GM12878 (cell line): ENCODE measurements at regions not wholly inside any gene's neighbourhood (a gene's known extent, or its start where the extent isn't known, plus 50 kb on each side); places are given as distances from the start of the nearest gene placed in this dataset.

Source experiments
- ATAC-seq: fragments of 200-7000 bp; cut with Tn5 transposase; 3 replicates; pipeline ENCODE4 v1.9.1; 2020; ENCODE audit warnings: mild to moderate bottlenecking, moderate library complexity
- BruUV-seq: library from RNA; stranded (reverse); fragments of 400-500 nt; replicated peaks from 2 replicates; lab custom pipeline; 2021; lab: Mats Ljungman, UMichigan
- CTCF ChIA-PET: fragments of 300-600 bp; sonication (Branson Sonifier 250); formaldehyde crosslinking; extraction: SDS; loops from one replicate; lab custom pipeline; 2021; ENCODE audit warnings: inconsistent platforms; lab: Yijun Ruan, JAX
- POLR2A ChIA-PET: fragments of 350-600 bp; formaldehyde crosslinking; extraction: SDS; loops from one replicate; lab custom pipeline; 2021; ENCODE audit warnings: inconsistent platforms; lab: Charles Lee
- RAD21 ChIA-PET: fragments of 300-600 bp; sonication (Branson Sonifier 250); formaldehyde crosslinking; loops from one replicate; lab custom pipeline; 2023; ENCODE audit warnings: antibody characterized with exemption; ENCODE audit not compliant: unreplicated experiment; lab: Charles Lee
- SMC1A ChIA-PET: fragments of 300-600 bp; sonication (Branson Sonifier 250); formaldehyde crosslinking; loops from one replicate; lab custom pipeline; 2023; ENCODE audit not compliant: unreplicated experiment, uncharacterized antibody; lab: Charles Lee
- DNase-seq: peaks from one replicate; pipeline ENCODE4 v3.0.0-alpha.2; 2011; ENCODE audit warnings: low read depth, low spot score
- FAIRE-seq: peaks from 3 replicates; lab custom pipeline; 2011; peaks lifted over from hg19 to GRCh38; lab: Jason Lieb, UNC
- H2AFZ ChIP-seq: 2 replicates; pipeline ENCODE4 v1.6.0; 2011; ENCODE audit warnings: low read depth, low read length, control low read depth; ENCODE audit not compliant: control insufficient read depth
- H3K27ac ChIP-seq: 2 replicates; pipeline ENCODE4 v1.5.1; 2011; ENCODE audit warnings: control low read depth; ENCODE audit not compliant: control insufficient read depth, insufficient read depth
- H3K27me3 ChIP-seq, 2 experiments: replicated peaks in 1 of 2; 2 replicates each; pipeline versions ENCODE4 v1.6.0 to v1.6.1; 2011; ENCODE audit warnings: low read length in 1 of 2; ENCODE audit not compliant: control insufficient read depth in 2 of 2, insufficient read depth in 2 of 2
- H3K36me3 ChIP-seq, 2 experiments: 2 replicates each; pipeline ENCODE4 v1.5.1; 2011; ENCODE audit warnings: low read length in 1 of 2; ENCODE audit not compliant: control insufficient read depth in 2 of 2, insufficient read depth in 2 of 2
- H3K4me1 ChIP-seq: 2 replicates; pipeline ENCODE4 v1.6.1; 2011; ENCODE audit warnings: mild to moderate bottlenecking, low read length, moderate library complexity, mixed read lengths; ENCODE audit not compliant: control insufficient read depth, insufficient read depth
- H3K4me2 ChIP-seq: 2 replicates; pipeline ENCODE4 v1.6.0; 2011; ENCODE audit warnings: control low read depth; ENCODE audit not compliant: control insufficient read depth, insufficient read depth
- H3K4me3 ChIP-seq: fragments of 200-600 bp; sonication (generic); 2 replicates; pipeline ENCODE4 v1.5.1; 2016
- H3K79me2 ChIP-seq: 2 replicates; pipeline ENCODE4 v1.6.0; 2011; ENCODE audit warnings: low read length; ENCODE audit not compliant: control insufficient read depth, insufficient read depth
- H3K9ac ChIP-seq: 2 replicates; pipeline ENCODE4 v1.8.0; 2011; ENCODE audit warnings: low read length, control low read depth, mixed read lengths; ENCODE audit not compliant: control insufficient read depth, insufficient read depth
- H3K9me3 ChIP-seq: replicated peaks from 3 replicates; pipeline ENCODE4 v1.5.1; 2011; ENCODE audit warnings: mild to moderate bottlenecking, low read length; ENCODE audit not compliant: control insufficient read depth, insufficient read depth
- H4K20me1 ChIP-seq: 2 replicates; pipeline ENCODE4 v1.6.0; 2011; ENCODE audit not compliant: control insufficient read depth, insufficient read depth
- BACH1 ChIP-seq: fragments of 450-650 bp; IDR thresholded peaks from 2 replicates; pipeline ENCODE4 v1.6.1; 2017; ENCODE audit warnings: mild to moderate bottlenecking, borderline replicate concordance
- CEBPZ ChIP-seq: fragments of 150-350 bp; IDR thresholded peaks from 2 replicates; pipeline ENCODE4 v1.6.1; 2016; ENCODE audit warnings: low read depth, low read length
- HDAC2 ChIP-seq: fragments of 200-600 bp; sonication (generic); IDR thresholded peaks from 2 replicates; pipeline ENCODE4 v1.6.1; 2017
- MTA2 ChIP-seq: fragments of 450-650 bp; IDR thresholded peaks from 2 replicates; pipeline ENCODE4 v1.6.1; 2016; ENCODE audit warnings: low read depth, mild to moderate bottlenecking, moderate library complexity
- NFXL1 ChIP-seq: fragments of 450-650 bp; IDR thresholded peaks from 2 replicates; pipeline ENCODE4 v1.6.1; 2017; ENCODE audit warnings: antibody characterized with exemption, mild to moderate bottlenecking, borderline replicate concordance
- RCOR1 ChIP-seq: conservative IDR thresholded peaks from 2 replicates; pipeline ENCODE4 v1.6.1; 2012; ENCODE audit warnings: low read depth, low read length, improper control_type of control experiment
- SMARCA5 ChIP-seq: fragments of 450-650 bp; IDR thresholded peaks from 2 replicates; pipeline ENCODE4 v1.6.1; 2017; ENCODE audit warnings: mild to moderate bottlenecking
- SREBF1 ChIP-seq: IDR thresholded peaks from 2 replicates; pipeline ENCODE4 v1.6.1; 2012; ENCODE audit warnings: mild to moderate bottlenecking, low read length
- SUPT20H ChIP-seq: IDR thresholded peaks from 2 replicates; pipeline ENCODE4 v1.6.1; 2011; ENCODE audit warnings: low read depth, mild to moderate bottlenecking, low read length, moderate library complexity, borderline replicate concordance; ENCODE audit not compliant: control insufficient read depth
- TAF1 ChIP-seq: IDR thresholded peaks from 2 replicates; pipeline ENCODE4 v1.6.1; 2011; ENCODE audit warnings: mild to moderate bottlenecking, low read depth, low read length, borderline replicate concordance
- ZNF592 ChIP-seq: fragments of 450-650 bp; IDR thresholded peaks from 2 replicates; pipeline ENCODE4 v1.6.1; 2017; ENCODE audit warnings: mild to moderate bottlenecking, moderate library complexity
- ZNF622 ChIP-seq: fragments of 450-650 bp; IDR thresholded peaks from 2 replicates; pipeline ENCODE4 v1.6.1; 2017; ENCODE audit warnings: mild to moderate bottlenecking, inconsistent platforms
- WGBS: methylation state at CpG from one replicate; pipeline ENCODE4 v1.1.6; 2016; ENCODE audit warnings: low lambda C conversion rate; ENCODE audit not compliant: insufficient replicate concordance, insufficient coverage; ENCODE audit errors: missing lambda C conversion rate; 5-methylcytosine and 5-hydroxymethylcytosine counted together
- in situ Hi-C: fragments of 300-500 bp; cut with MboI; formaldehyde crosslinking; loops from 9 replicates; pipeline ENCODE4 v1.14.3; 2018; ENCODE audit warnings: mixed read lengths
- intact Hi-C: fragments of 100-400 bp; cut with micrococcal nuclease; formaldehyde crosslinking; loops from one replicate; pipeline ENCODE4 v1.14.2; 2022; ENCODE audit not compliant: unreplicated experiment
- TF ChIP-seq, protein P1 (sequence below): fragments of 450-650 bp; IDR thresholded peaks from 2 replicates; pipeline ENCODE4 v1.6.1; 2017; ENCODE audit warnings: mild to moderate bottlenecking
- TF ChIP-seq, protein P2 (sequence below): fragments of 450-650 bp; IDR thresholded peaks from 2 replicates; pipeline ENCODE4 v1.6.1; 2018; ENCODE audit warnings: borderline replicate concordance, mild to moderate bottlenecking; ENCODE audit not compliant: partially characterized antibody

DNA sequence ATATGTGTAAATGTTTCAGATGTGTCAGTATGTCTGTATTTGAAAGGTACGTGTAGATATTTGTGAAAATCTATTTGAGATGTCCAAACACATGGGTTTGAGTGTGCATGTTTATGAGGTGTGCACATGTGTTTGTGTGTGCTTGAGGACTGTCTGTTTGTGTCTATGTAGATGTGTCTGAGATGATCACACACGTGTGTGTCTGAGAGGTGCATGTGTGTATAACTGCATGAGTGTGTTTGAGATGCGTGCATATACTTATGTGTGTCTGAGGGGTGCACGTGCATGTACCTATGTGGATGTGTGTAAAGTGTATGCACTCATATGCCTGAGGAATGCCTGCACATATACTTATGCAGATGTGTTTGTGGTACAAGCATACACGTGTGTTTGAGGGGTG, 584.4 kb downstream of the BUD13 start:
- Histone ChIP-seq H3K27me3 (peaks cover 4 to 7% of the 10 kb centered on the region in 2 experiments; a peak in 3 of 4 replicates), H3K79me2 (no peaks in the 10 kb centered on the region), H3K9ac (no peak overlapping the region), H3K4me2 (no peak overlapping the region), H3K27ac (no peak overlapping the region), H4K20me1 (no peaks in the 10 kb centered on the region), H2AFZ (no peak overlapping the region), H3K9me3 (no peaks in the 10 kb centered on the region), H3K36me3 (no peaks in the 10 kb centered on the region), H3K4me3 (no peak overlapping the region), H3K4me1 (no peaks in the 10 kb centered on the region)
- ChIA-PET SMC1A (no interaction called here), CTCF (no interaction called here), POLR2A (no interaction called here), RAD21 (no interaction called here)
- DNase-seq, result no peak
- in situ Hi-C loops, result no loop called here
- no peak for ATAC-seq
- no peak for FAIRE-seq
- 14% methylated on average over 5 of the region's 5 CpGs for WGBS
- no TSS peak for BruUV-seq
- intact Hi-C loops, result no loop called here
- TF ChIP-seq, protein P1, sequence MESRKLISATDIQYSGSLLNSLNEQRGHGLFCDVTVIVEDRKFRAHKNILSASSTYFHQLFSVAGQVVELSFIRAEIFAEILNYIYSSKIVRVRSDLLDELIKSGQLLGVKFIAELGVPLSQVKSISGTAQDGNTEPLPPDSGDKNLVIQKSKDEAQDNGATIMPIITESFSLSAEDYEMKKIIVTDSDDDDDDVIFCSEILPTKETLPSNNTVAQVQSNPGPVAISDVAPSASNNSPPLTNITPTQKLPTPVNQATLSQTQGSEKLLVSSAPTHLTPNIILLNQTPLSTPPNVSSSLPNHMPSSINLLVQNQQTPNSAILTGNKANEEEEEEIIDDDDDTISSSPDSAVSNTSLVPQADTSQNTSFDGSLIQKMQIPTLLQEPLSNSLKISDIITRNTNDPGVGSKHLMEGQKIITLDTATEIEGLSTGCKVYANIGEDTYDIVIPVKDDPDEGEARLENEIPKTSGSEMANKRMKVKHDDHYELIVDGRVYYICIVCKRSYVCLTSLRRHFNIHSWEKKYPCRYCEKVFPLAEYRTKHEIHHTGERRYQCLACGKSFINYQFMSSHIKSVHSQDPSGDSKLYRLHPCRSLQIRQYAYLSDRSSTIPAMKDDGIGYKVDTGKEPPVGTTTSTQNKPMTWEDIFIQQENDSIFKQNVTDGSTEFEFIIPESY, result no peak
- TF ChIP-seq HDAC2 (no peak), TAF1 (no peak), SREBF1 (no peak), CEBPZ (no peak), NFXL1 (no peak), SUPT20H (no peak), ZNF622 (no peak), SMARCA5 (no peak), MTA2 (no peak), RCOR1 (no peak), BACH1 (no peak), ZNF592 (no peak)
- TF ChIP-seq, protein P2, sequence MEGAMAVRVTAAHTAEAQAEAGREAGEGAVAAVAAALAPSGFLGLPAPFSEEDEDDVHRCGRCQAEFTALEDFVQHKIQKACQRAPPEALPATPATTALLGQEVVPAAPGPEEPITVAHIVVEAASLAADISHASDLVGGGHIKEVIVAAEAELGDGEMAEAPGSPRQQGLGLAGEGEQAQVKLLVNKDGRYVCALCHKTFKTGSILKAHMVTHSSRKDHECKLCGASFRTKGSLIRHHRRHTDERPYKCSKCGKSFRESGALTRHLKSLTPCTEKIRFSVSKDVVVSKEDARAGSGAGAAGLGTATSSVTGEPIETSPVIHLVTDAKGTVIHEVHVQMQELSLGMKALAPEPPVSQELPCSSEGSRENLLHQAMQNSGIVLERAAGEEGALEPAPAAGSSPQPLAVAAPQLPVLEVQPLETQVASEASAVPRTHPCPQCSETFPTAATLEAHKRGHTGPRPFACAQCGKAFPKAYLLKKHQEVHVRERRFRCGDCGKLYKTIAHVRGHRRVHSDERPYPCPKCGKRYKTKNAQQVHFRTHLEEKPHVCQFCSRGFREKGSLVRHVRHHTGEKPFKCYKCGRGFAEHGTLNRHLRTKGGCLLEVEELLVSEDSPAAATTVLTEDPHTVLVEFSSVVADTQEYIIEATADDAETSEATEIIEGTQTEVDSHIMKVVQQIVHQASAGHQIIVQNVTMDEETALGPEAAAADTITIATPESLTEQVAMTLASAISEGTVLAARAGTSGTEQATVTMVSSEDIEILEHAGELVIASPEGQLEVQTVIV, result no peak
